GM23338 (cell line): ENCODE measurements at regions not wholly inside any gene's neighbourhood (a gene's known extent, or its start where the extent isn't known, plus 50 kb on each side); places are given as distances from the start of the nearest gene placed in this dataset.

ENCODE experiments used
- ATAC-seq: fragments of 200-7000 bp; cut with Tn5 transposase; 3 replicates; pipeline ENCODE4 v1.9.1; 2020
- DNase-seq: peaks from one replicate; pipeline ENCODE4 v3.0.0-alpha.2; 2015; ENCODE audit warnings: low spot score
- H2AFZ ChIP-seq: fragments of 200-600 bp; sonication (generic); 2 replicates; pipeline ENCODE4 v1.8.0; 2016; ENCODE audit warnings: antibody characterized with exemption, mild to moderate bottlenecking, moderate library complexity
- H3F3A ChIP-seq: fragments of 200-600 bp; sonication (generic); replicated peaks from 2 replicates; pipeline ENCODE4 v1.8.0; 2017; ENCODE audit warnings: antibody characterized with exemption, mixed run types, low read depth
- H3K27ac ChIP-seq: fragments of 200-600 bp; sonication (generic); 2 replicates; pipeline ENCODE4 v1.6.1; 2016; ENCODE audit warnings: low read depth
- H3K27me3 ChIP-seq: fragments of 200-600 bp; sonication (generic); 2 replicates; pipeline ENCODE4 v1.8.0; 2016; ENCODE audit warnings: mild to moderate bottlenecking, mixed run types, moderate library complexity; ENCODE audit not compliant: insufficient read depth
- H3K36me3 ChIP-seq: fragments of 200-600 bp; sonication (generic); 2 replicates; pipeline ENCODE4 v1.8.0; 2016; ENCODE audit warnings: mild to moderate bottlenecking; ENCODE audit not compliant: insufficient read depth
- H3K4me1 ChIP-seq: fragments of 200-600 bp; sonication (generic); 2 replicates; pipeline ENCODE4 v1.8.0; 2016; ENCODE audit warnings: mild to moderate bottlenecking, moderate library complexity; ENCODE audit not compliant: insufficient read depth
- H3K4me2 ChIP-seq: fragments of 200-600 bp; sonication (generic); 2 replicates; pipeline ENCODE4 v1.7.1; 2017; ENCODE audit warnings: mixed run types
- H3K4me3 ChIP-seq: fragments of 200-600 bp; sonication (generic); 2 replicates; pipeline ENCODE4 v1.6.1; 2016; ENCODE audit warnings: mixed run types
- H3K79me2 ChIP-seq: fragments of 200-600 bp; sonication (generic); replicated peaks from 2 replicates; pipeline ENCODE4 v1.8.0; 2017; ENCODE audit warnings: mild to moderate bottlenecking; ENCODE audit not compliant: insufficient read depth
- H3K9me2 ChIP-seq: fragments of 200-600 bp; sonication (generic); 2 replicates; pipeline ENCODE4 v1.8.0; 2017; ENCODE audit not compliant: insufficient read depth
- H4K20me1 ChIP-seq: fragments of 200-600 bp; sonication (generic); replicated peaks from 2 replicates; pipeline ENCODE4 v1.8.0; 2017; ENCODE audit warnings: mild to moderate bottlenecking; ENCODE audit not compliant: insufficient read depth
- H3K27ac Mint-ChIP-seq: 2 replicates; pipeline ENCODE4 v1.8.0; 2020; ENCODE audit warnings: inconsistent platforms, mild to moderate bottlenecking, moderate library complexity, mixed read lengths
- H3K27me3 Mint-ChIP-seq: 3 replicates; pipeline ENCODE4 v1.8.0; 2022; ENCODE audit warnings: low read depth, mild to moderate bottlenecking, moderate library complexity, mixed read lengths, inconsistent platforms; ENCODE audit not compliant: insufficient read depth, poor library complexity
- H3K36me3 Mint-ChIP-seq: 3 replicates; pipeline ENCODE4 v1.8.0; 2021; ENCODE audit warnings: low read depth, mild to moderate bottlenecking, inconsistent platforms, moderate library complexity, mixed read lengths
- H3K4me1 Mint-ChIP-seq: 3 replicates; pipeline ENCODE4 v1.8.0; 2020; ENCODE audit warnings: mild to moderate bottlenecking, inconsistent platforms, mixed read lengths
- H3K4me3 Mint-ChIP-seq: 3 replicates; pipeline ENCODE4 v1.8.0; 2021; ENCODE audit warnings: moderate library complexity, mild to moderate bottlenecking, inconsistent platforms, mixed read lengths
- H3K9me3 Mint-ChIP-seq: 3 replicates; pipeline ENCODE4 v1.8.0; 2020; ENCODE audit warnings: moderate library complexity, mild to moderate bottlenecking, inconsistent platforms, mixed read lengths
- CREB1 ChIP-seq: fragments of 250-450 bp; sonication (Bioruptor Pico); IDR thresholded peaks from 2 replicates; pipeline ENCODE4 v1.5.0; 2020; ENCODE audit warnings: low read depth, mild to moderate bottlenecking, moderate library complexity
- EZH2 ChIP-seq: fragments of 200-600 bp; sonication (generic); IDR thresholded peaks from one replicate; pipeline ENCODE4 v1.8.0; 2017; ENCODE audit warnings: antibody characterized with exemption, mild to moderate bottlenecking, low read depth; ENCODE audit not compliant: unreplicated experiment
- JUNB ChIP-seq: IDR thresholded peaks from one replicate; pipeline ENCODE4 v1.6.1; 2016; ENCODE audit warnings: antibody characterized with exemption; ENCODE audit not compliant: unreplicated experiment
- NANOG ChIP-seq: IDR thresholded peaks from 2 replicates; pipeline ENCODE4 v1.6.1; 2016; ENCODE audit warnings: antibody characterized with exemption, borderline replicate concordance
- POLR2AphosphoS5 ChIP-seq: IDR thresholded peaks from 2 replicates; pipeline ENCODE4 v1.6.1; 2016; ENCODE audit warnings: antibody characterized with exemption, low read depth
- ZNF114 ChIP-seq: fragments of 250-450 bp; sonication (Bioruptor Pico); IDR thresholded peaks from 2 replicates; pipeline ENCODE4 v1.5.0; 2020; ENCODE audit warnings: mild to moderate bottlenecking, moderate library complexity
- ZNF331 ChIP-seq: fragments of 250-450 bp; sonication (Bioruptor Pico); IDR thresholded peaks from 2 replicates; pipeline ENCODE4 v1.5.0; 2020; ENCODE audit warnings: low read depth, mild to moderate bottlenecking, moderate library complexity
- TF ChIP-seq, protein P1 (sequence below): IDR thresholded peaks from 2 replicates; pipeline ENCODE4 v1.6.1; 2016; ENCODE audit warnings: antibody characterized with exemption
- TF ChIP-seq, protein P2 (sequence below): IDR thresholded peaks from one replicate; pipeline ENCODE4 v1.6.1; 2018; ENCODE audit warnings: antibody characterized with exemption; ENCODE audit not compliant: unreplicated experiment
- TF ChIP-seq, protein P3 (sequence below), 2 experiments: fragments of 200-600 bp in 1 of 2; sonication (generic) in 1 of 2; conservative IDR thresholded peaks; 2 replicates each; pipeline versions ENCODE4 v1.5.1 to v1.6.1; 2016 to 2017; ENCODE audit warnings: antibody characterized with exemption in 2 of 2, low read depth in 2 of 2, mild to moderate bottlenecking in 2 of 2, moderate library complexity in 1 of 2

DNA sequence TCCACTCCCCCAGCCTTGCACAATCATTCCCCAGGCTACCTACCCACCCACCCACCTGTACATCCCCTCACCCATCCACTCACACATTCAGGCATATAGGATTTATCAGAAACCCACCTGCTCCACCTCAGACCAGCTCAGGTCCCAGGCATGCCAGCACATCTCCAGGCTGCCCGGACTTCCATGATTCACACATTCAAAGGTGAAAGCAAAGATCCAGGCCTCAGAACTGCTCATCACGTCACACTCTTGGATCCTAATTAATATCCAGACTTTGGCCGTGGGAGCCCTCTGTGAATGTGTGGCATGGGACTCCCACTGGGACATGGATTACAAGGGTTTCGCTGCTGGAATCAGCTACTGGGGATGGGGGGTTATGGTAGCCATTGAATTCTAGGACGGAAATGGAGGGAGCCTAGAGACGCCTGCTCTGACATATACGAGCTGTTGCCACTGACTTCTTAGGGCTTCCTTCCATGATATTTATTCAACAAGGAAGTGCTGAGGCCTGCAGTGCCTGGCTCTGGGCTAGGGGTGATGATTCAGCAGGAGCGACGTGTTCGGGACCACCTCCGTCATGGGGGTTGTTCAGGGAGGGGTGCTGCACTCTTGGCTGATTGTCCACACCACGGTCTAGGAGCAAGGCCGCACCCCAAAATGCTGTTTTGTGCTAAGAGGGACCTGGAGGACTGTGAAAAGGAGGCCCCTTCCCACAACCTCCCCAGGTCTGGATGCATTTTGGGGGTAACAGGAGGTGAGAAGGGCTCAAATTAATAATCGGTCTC, 56.9 kb upstream of the ADRA2C start:
- Mint-ChIP-seq H3K27ac (no peak overlapping the region; the same call in 1 of the 2 replicates), H3K27me3 (peaks cover 19% of the 10 kb centered on the region), H3K4me3 (no peak overlapping the region), H3K4me1 (peaks cover 7% of the 10 kb centered on the region; the same call in 2 of the 3 replicates), H3K9me3 (no peaks in the 10 kb centered on the region), H3K36me3 (no peaks in the 10 kb centered on the region; the same call in 2 of the 3 replicates)
- Histone ChIP-seq H4K20me1 (no peaks in the 10 kb centered on the region), H2AFZ (no peak overlapping the region), H3K4me3 (no peak overlapping the region), H3K27me3 (no peaks in the 10 kb centered on the region), H3F3A (no peaks in the 10 kb centered on the region), H3K36me3 (no peaks in the 10 kb centered on the region), H3K79me2 (no peaks in the 10 kb centered on the region), H3K4me2 (no peak overlapping the region), H3K4me1 (no peaks in the 10 kb centered on the region), H3K27ac (no peak overlapping the region), H3K9me2 (no peaks in the 10 kb centered on the region)
- TF ChIP-seq, protein P1, sequence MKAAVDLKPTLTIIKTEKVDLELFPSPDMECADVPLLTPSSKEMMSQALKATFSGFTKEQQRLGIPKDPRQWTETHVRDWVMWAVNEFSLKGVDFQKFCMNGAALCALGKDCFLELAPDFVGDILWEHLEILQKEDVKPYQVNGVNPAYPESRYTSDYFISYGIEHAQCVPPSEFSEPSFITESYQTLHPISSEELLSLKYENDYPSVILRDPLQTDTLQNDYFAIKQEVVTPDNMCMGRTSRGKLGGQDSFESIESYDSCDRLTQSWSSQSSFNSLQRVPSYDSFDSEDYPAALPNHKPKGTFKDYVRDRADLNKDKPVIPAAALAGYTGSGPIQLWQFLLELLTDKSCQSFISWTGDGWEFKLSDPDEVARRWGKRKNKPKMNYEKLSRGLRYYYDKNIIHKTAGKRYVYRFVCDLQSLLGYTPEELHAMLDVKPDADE: no peak
- TF ChIP-seq ZNF331 (CRISPR knock-in tag) (no peak), CREB1 (CRISPR knock-in tag) (no peak), NANOG (no peak), ZNF114 (no peak)
- TF ChIP-seq, protein P2, sequence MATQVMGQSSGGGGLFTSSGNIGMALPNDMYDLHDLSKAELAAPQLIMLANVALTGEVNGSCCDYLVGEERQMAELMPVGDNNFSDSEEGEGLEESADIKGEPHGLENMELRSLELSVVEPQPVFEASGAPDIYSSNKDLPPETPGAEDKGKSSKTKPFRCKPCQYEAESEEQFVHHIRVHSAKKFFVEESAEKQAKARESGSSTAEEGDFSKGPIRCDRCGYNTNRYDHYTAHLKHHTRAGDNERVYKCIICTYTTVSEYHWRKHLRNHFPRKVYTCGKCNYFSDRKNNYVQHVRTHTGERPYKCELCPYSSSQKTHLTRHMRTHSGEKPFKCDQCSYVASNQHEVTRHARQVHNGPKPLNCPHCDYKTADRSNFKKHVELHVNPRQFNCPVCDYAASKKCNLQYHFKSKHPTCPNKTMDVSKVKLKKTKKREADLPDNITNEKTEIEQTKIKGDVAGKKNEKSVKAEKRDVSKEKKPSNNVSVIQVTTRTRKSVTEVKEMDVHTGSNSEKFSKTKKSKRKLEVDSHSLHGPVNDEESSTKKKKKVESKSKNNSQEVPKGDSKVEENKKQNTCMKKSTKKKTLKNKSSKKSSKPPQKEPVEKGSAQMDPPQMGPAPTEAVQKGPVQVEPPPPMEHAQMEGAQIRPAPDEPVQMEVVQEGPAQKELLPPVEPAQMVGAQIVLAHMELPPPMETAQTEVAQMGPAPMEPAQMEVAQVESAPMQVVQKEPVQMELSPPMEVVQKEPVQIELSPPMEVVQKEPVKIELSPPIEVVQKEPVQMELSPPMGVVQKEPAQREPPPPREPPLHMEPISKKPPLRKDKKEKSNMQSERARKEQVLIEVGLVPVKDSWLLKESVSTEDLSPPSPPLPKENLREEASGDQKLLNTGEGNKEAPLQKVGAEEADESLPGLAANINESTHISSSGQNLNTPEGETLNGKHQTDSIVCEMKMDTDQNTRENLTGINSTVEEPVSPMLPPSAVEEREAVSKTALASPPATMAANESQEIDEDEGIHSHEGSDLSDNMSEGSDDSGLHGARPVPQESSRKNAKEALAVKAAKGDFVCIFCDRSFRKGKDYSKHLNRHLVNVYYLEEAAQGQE: no peak
- no peak for DNase-seq
- no peak for ATAC-seq

DNA sequence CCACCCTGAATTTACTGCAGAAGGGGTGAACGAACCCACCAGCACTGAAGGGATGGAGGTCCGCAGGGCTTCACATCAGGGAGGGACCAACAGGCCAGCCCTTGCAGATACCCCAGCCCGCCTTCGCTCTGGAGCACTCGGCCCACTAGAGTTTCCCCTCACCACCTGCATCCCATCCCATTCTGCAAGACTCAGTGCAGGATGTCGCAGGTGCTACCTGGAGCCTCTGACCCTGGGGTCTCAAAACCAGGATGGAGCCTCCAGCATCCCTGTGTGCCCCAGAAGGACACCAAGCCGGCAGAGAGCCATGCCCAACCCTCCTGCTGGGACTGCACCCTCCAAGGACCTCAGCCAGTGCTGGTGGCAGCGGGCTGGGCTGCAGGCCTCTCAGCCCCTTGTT, 57.6 kb upstream of the ADRA2C start:
- Mint-ChIP-seq H3K4me3 (no peak overlapping the region), H3K9me3 (no peaks in the 10 kb centered on the region), H3K36me3 (no peaks in the 10 kb centered on the region; the same call in 2 of the 3 replicates), H3K27ac (no peak overlapping the region), H3K4me1 (peaks cover 11% of the 10 kb centered on the region), H3K27me3 (peaks cover 19% of the 10 kb centered on the region)
- no peak overlapping the region for H3K27ac ChIP-seq
- H3K79me2 ChIP-seq: no peaks in the 10 kb centered on the region
- no peaks in the 10 kb centered on the region for H4K20me1 ChIP-seq
- no peaks in the 10 kb centered on the region for H3K36me3 ChIP-seq
- ATAC-seq (no peak), DNase-seq (no peak)
- no peaks in the 10 kb centered on the region for H3F3A ChIP-seq
- H3K27me3 ChIP-seq: no peaks in the 10 kb centered on the region
- no peak overlapping the region for H2AFZ ChIP-seq
- H3K4me1 ChIP-seq: peaks cover 5% of the 10 kb centered on the region; the same call in 1 of the 2 replicates
- no peak overlapping the region for H3K4me2 ChIP-seq
- H3K9me2 ChIP-seq: no peaks in the 10 kb centered on the region
- H3K4me3 ChIP-seq: no peak overlapping the region
- TF ChIP-seq JUNB (no peak), ZNF114 (no peak), CREB1 (CRISPR knock-in tag) (no peak), EZH2 (no peak), ZNF331 (CRISPR knock-in tag) (no peak), POLR2AphosphoS5 (no peak)
- TF ChIP-seq, protein P3, sequence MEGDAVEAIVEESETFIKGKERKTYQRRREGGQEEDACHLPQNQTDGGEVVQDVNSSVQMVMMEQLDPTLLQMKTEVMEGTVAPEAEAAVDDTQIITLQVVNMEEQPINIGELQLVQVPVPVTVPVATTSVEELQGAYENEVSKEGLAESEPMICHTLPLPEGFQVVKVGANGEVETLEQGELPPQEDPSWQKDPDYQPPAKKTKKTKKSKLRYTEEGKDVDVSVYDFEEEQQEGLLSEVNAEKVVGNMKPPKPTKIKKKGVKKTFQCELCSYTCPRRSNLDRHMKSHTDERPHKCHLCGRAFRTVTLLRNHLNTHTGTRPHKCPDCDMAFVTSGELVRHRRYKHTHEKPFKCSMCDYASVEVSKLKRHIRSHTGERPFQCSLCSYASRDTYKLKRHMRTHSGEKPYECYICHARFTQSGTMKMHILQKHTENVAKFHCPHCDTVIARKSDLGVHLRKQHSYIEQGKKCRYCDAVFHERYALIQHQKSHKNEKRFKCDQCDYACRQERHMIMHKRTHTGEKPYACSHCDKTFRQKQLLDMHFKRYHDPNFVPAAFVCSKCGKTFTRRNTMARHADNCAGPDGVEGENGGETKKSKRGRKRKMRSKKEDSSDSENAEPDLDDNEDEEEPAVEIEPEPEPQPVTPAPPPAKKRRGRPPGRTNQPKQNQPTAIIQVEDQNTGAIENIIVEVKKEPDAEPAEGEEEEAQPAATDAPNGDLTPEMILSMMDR (conservative IDR thresholded peaks at IDR 0.05; ENCODE audit: low read depth in 2 of 2): no peak
